ENCODE measurements at regions not wholly inside any gene's neighbourhood (a gene's known extent, or its start where the extent isn't known, plus 50 kb on each side); places are given as distances from the start of the nearest gene placed in this dataset.
"Not testable (repeated sequence)": the region's sequence is repeated elsewhere in the genome, so short reads cannot be mapped to it uniquely, and the experiment has no call there.

- H3K27me3 ChIP-seq (replicated peaks in 1 of 4; ENCODE audit: control insufficient read depth in 3 of 4, extremely low read depth in 1 of 4, insufficient read depth in 3 of 4, low read length in 3 of 4); H3K9me3 ChIP-seq (ENCODE audit: insufficient read depth in 2 of 2, low read depth in 1 of 2, low read length in 1 of 2); H3K4me1 ChIP-seq (replicated peaks in 1 of 4; ENCODE audit: control insufficient read depth in 3 of 4, insufficient read depth in 4 of 4, low read length in 3 of 4); H2BK12ac ChIP-seq (ENCODE audit: low read depth, low read length); H3K27ac ChIP-seq (ENCODE audit: low read depth, low read length); H2BK20ac ChIP-seq (ENCODE audit: low read length); H3K14ac ChIP-seq (ENCODE audit: insufficient read length); H3K23ac ChIP-seq (ENCODE audit: insufficient read length); H3K18ac ChIP-seq (ENCODE audit: extremely low read depth, low read length); H3K56ac ChIP-seq (replicated peaks; ENCODE audit: insufficient read length, low read depth, low read length); H4K91ac ChIP-seq (replicated peaks; ENCODE audit: insufficient read length, low read length); H3K79me2 ChIP-seq (ENCODE audit: control insufficient read depth in 1 of 2, insufficient read depth in 2 of 2, low read length in 2 of 2); H4K8ac ChIP-seq (ENCODE audit: extremely low read depth, insufficient read depth, low read length); FAIRE-seq; H3K36me3 ChIP-seq (ENCODE audit: control insufficient read depth in 2 of 4, insufficient read depth in 4 of 4, low read length in 3 of 4); H3K4me3 ChIP-seq (ENCODE audit: extremely low read depth in 1 of 4, insufficient read depth in 2 of 4, low read depth in 3 of 4, low read length in 4 of 4); H2AFZ ChIP-seq (ENCODE audit: low read length); H3K23me2 ChIP-seq (ENCODE audit: low read depth, low read length); CTCF ChIA-PET (ENCODE audit: partially characterized antibody); H3K9ac ChIP-seq (replicated peaks in 1 of 4; ENCODE audit: extremely low read depth in 1 of 4, low read depth in 3 of 4, low read length in 3 of 4); H3K4me2 ChIP-seq (ENCODE audit: insufficient read depth in 1 of 2, low read depth in 2 of 2, low read length in 2 of 2); DNase-seq (ENCODE audit: low read depth in 1 of 2, low spot score in 2 of 2); H2BK5ac ChIP-seq (ENCODE audit: low read depth, low read length); H2BK15ac ChIP-seq (ENCODE audit: low read length); H3K4ac ChIP-seq (replicated peaks; ENCODE audit: insufficient read length, low read depth, low read length); POLR2A ChIA-PET (ENCODE audit: partially characterized antibody); H4K5ac ChIP-seq (ENCODE audit: insufficient read length, low read depth, low read length); H4K20me1 ChIP-seq (replicated peaks in 1 of 2; ENCODE audit: control insufficient read depth in 1 of 2, insufficient read depth in 2 of 2, low read length in 2 of 2); H2BK120ac ChIP-seq (replicated peaks; ENCODE audit: low read depth, low read length); H3K79me1 ChIP-seq (ENCODE audit: low read depth, low read length); H2AK5ac ChIP-seq (ENCODE audit: low read depth, low read length): not testable (repeated sequence)
- no CpG with 5 or more reads among the region's 7 CpGs for WGBS, 2 experiments (ENCODE audit: extremely low coverage in 1 of 2, insufficient coverage in 1 of 2, insufficient read length in 1 of 2, insufficient replicate concordance in 2 of 2, low coverage in 1 of 2, low lambda C conversion rate in 2 of 2, missing lambda C conversion rate in 1 of 2)
These were observed 2693.1 kb upstream of the TPTE start for GRCh38 chr21:7828260-7828659.

GRCh38 chr21:7829411-7829810, 2692.0 kb upstream of the TPTE start:
- CTCF ChIA-PET (ENCODE audit: partially characterized antibody); POLR2A ChIA-PET (ENCODE audit: partially characterized antibody); H2BK120ac ChIP-seq (replicated peaks; ENCODE audit: low read depth, low read length); H3K79me2 ChIP-seq (ENCODE audit: control insufficient read depth in 1 of 2, insufficient read depth in 2 of 2, low read length in 2 of 2); H3K4me2 ChIP-seq (ENCODE audit: insufficient read depth in 1 of 2, low read depth in 2 of 2, low read length in 2 of 2); H3K4ac ChIP-seq (replicated peaks; ENCODE audit: insufficient read length, low read depth, low read length); H4K5ac ChIP-seq (ENCODE audit: insufficient read length, low read depth, low read length); H2BK15ac ChIP-seq (ENCODE audit: low read length); H3K18ac ChIP-seq (ENCODE audit: extremely low read depth, low read length); H2BK12ac ChIP-seq (ENCODE audit: low read depth, low read length); H3K23ac ChIP-seq (ENCODE audit: insufficient read length); H4K91ac ChIP-seq (replicated peaks; ENCODE audit: insufficient read length, low read length); H2BK5ac ChIP-seq (ENCODE audit: low read depth, low read length); DNase-seq (ENCODE audit: low read depth in 1 of 2, low spot score in 2 of 2); H4K20me1 ChIP-seq (replicated peaks in 1 of 2; ENCODE audit: control insufficient read depth in 1 of 2, insufficient read depth in 2 of 2, low read length in 2 of 2); H3K23me2 ChIP-seq (ENCODE audit: low read depth, low read length); H3K56ac ChIP-seq (replicated peaks; ENCODE audit: insufficient read length, low read depth, low read length); H3K9ac ChIP-seq (replicated peaks in 1 of 4; ENCODE audit: extremely low read depth in 1 of 4, low read depth in 3 of 4, low read length in 3 of 4); H3K27ac ChIP-seq (ENCODE audit: low read depth, low read length); H3K27me3 ChIP-seq (replicated peaks in 1 of 4; ENCODE audit: control insufficient read depth in 3 of 4, extremely low read depth in 1 of 4, insufficient read depth in 3 of 4, low read length in 3 of 4); H4K8ac ChIP-seq (ENCODE audit: extremely low read depth, insufficient read depth, low read length); H3K9me3 ChIP-seq (ENCODE audit: insufficient read depth in 2 of 2, low read depth in 1 of 2, low read length in 1 of 2); H2AK5ac ChIP-seq (ENCODE audit: low read depth, low read length); H3K36me3 ChIP-seq (ENCODE audit: control insufficient read depth in 2 of 4, insufficient read depth in 4 of 4, low read length in 3 of 4); H2AFZ ChIP-seq (ENCODE audit: low read length); H3K4me1 ChIP-seq (replicated peaks in 1 of 4; ENCODE audit: control insufficient read depth in 3 of 4, insufficient read depth in 4 of 4, low read length in 3 of 4); FAIRE-seq; H3K14ac ChIP-seq (ENCODE audit: insufficient read length); H2BK20ac ChIP-seq (ENCODE audit: low read length); H3K4me3 ChIP-seq (ENCODE audit: extremely low read depth in 1 of 4, insufficient read depth in 2 of 4, low read depth in 3 of 4, low read length in 4 of 4); H3K79me1 ChIP-seq (ENCODE audit: low read depth, low read length): not testable (repeated sequence)
- WGBS, 2 experiments (ENCODE audit: extremely low coverage in 1 of 2, insufficient coverage in 1 of 2, insufficient read length in 1 of 2, insufficient replicate concordance in 2 of 2, low coverage in 1 of 2, low lambda C conversion rate in 2 of 2, missing lambda C conversion rate in 1 of 2): no CpG with 5 or more reads among the region's 37 CpGs
